Testis (tissue), 2 donors: ENCODE measurements at regions not wholly inside any gene's neighbourhood (a gene's known extent, or its start where the extent isn't known, plus 50 kb on each side); places are given as distances from the start of the nearest gene placed in this dataset.
"Not testable (repeated sequence)": the region's sequence is repeated elsewhere in the genome, so short reads cannot be mapped to it uniquely, and the experiment has no call there.

ENCODE experiments used
- POLR2A ChIP-seq: fragments of 450-650 bp; IDR thresholded peaks from one replicate; pipeline ENCODE4 v1.6.1; 2017; ENCODE audit warnings: antibody characterized with exemption, mild to moderate bottlenecking, moderate library complexity
- TF ChIP-seq, protein P1 (sequence below), 3 experiments: fragments of 450-650 bp in 2 of 3; fragments of 200-600 bp in 1 of 3; sonication (generic) in 1 of 3; IDR thresholded peaks; one replicate each; pipeline ENCODE4 v1.5.1; 2016 to 2019; ENCODE audit warnings: antibody characterized with exemption in 3 of 3, mild to moderate bottlenecking in 2 of 3, moderate library complexity in 1 of 3

GRCh38 chr14:37838778-37839177, 243.3 kb downstream of the TTC6 start:
- TF ChIP-seq, protein P1, sequence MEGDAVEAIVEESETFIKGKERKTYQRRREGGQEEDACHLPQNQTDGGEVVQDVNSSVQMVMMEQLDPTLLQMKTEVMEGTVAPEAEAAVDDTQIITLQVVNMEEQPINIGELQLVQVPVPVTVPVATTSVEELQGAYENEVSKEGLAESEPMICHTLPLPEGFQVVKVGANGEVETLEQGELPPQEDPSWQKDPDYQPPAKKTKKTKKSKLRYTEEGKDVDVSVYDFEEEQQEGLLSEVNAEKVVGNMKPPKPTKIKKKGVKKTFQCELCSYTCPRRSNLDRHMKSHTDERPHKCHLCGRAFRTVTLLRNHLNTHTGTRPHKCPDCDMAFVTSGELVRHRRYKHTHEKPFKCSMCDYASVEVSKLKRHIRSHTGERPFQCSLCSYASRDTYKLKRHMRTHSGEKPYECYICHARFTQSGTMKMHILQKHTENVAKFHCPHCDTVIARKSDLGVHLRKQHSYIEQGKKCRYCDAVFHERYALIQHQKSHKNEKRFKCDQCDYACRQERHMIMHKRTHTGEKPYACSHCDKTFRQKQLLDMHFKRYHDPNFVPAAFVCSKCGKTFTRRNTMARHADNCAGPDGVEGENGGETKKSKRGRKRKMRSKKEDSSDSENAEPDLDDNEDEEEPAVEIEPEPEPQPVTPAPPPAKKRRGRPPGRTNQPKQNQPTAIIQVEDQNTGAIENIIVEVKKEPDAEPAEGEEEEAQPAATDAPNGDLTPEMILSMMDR (IDR thresholded peaks at IDR 0.05), result not testable (repeated sequence)
- not testable (repeated sequence) for TF ChIP-seq POLR2A
